Common myeloid progenitor, CD34-positive (primary cell): ENCODE measurements at regions not wholly inside any gene's neighbourhood (a gene's known extent, or its start where the extent isn't known, plus 50 kb on each side); places are given as distances from the start of the nearest gene placed in this dataset.

Experiments
- CTCF ChIA-PET: fragments of 350-600 bp; sonication (Branson Sonifier 250); formaldehyde crosslinking; loops from one replicate; lab custom pipeline; 2021; ENCODE audit warnings: antibody characterized with exemption; lab: Charles Lee
- POLR2A ChIA-PET: fragments of 350-600 bp; sonication (Branson Sonifier 250); formaldehyde crosslinking; loops from one replicate; lab custom pipeline; 2021; ENCODE audit warnings: antibody characterized with exemption; lab: Charles Lee
- DNase-seq, 3 donors: peaks; one replicate each; pipeline versions ENCODE4 v3.0.0 to v3.0.0-alpha.2; 2013
- H3K27ac ChIP-seq, 2 experiments: 1 replicate in 1 of 2; 2 replicates in 1 of 2; pipeline ENCODE4 v1.7.0; 2013; ENCODE audit warnings: inconsistent platforms in 2 of 2, low read length in 2 of 2, mild to moderate bottlenecking in 2 of 2, low read depth in 1 of 2, moderate library complexity in 1 of 2; ENCODE audit not compliant: severe bottlenecking in 2 of 2, insufficient read depth in 1 of 2, poor library complexity in 1 of 2
- H3K27me3 ChIP-seq, 5 experiments: replicated peaks in 2 of 5; 1 replicate in 3 of 5; 2 replicates in 2 of 5; pipeline versions ENCODE4 v1.6.1 to v1.7.0; 2013; ENCODE audit warnings: low read length in 4 of 5, mild to moderate bottlenecking in 2 of 5, moderate library complexity in 2 of 5, inconsistent platforms in 1 of 5; ENCODE audit not compliant: insufficient read depth in 5 of 5, control insufficient read depth in 4 of 5
- H3K36me3 ChIP-seq, 4 experiments: 1 replicate in 2 of 4; 2 replicates in 2 of 4; pipeline versions ENCODE4 v1.6.1 to v1.7.0; 2013; ENCODE audit warnings: low read length in 3 of 4, control low read depth in 1 of 4, mild to moderate bottlenecking in 1 of 4; ENCODE audit not compliant: control insufficient read depth in 4 of 4, insufficient read depth in 4 of 4
- H3K4me1 ChIP-seq, 4 experiments: 1 replicate in 3 of 4; 2 replicates in 1 of 4; pipeline versions ENCODE4 v1.6.1 to v1.7.1; 2013; ENCODE audit warnings: low read length in 3 of 4, mild to moderate bottlenecking in 3 of 4, control low read depth in 1 of 4, inconsistent platforms in 1 of 4, moderate library complexity in 1 of 4; ENCODE audit not compliant: control insufficient read depth in 4 of 4, insufficient read depth in 4 of 4; ENCODE audit errors: control extremely low read depth in 1 of 4
- H3K4me3 ChIP-seq, 7 experiments: 1 replicate in 4 of 7; 2 replicates in 3 of 7; pipeline versions ENCODE4 v1.5.1 to v1.7.0; 2013; ENCODE audit warnings: mild to moderate bottlenecking in 7 of 7, low read length in 6 of 7, moderate library complexity in 6 of 7, inconsistent platforms in 2 of 7, low read depth in 2 of 7, control low read depth in 1 of 7; ENCODE audit not compliant: insufficient read depth in 4 of 7, control insufficient read depth in 1 of 7; ENCODE audit errors: extremely low read depth in 1 of 7
- H3K9me3 ChIP-seq, 5 experiments: 1 replicate in 4 of 5; 2 replicates in 1 of 5; pipeline versions ENCODE4 v1.6.1 to v1.7.1; 2013; ENCODE audit warnings: low read length in 4 of 5, mild to moderate bottlenecking in 2 of 5, inconsistent platforms in 1 of 5, low read depth in 1 of 5, moderate library complexity in 1 of 5; ENCODE audit not compliant: control insufficient read depth in 4 of 5, insufficient read depth in 2 of 5; ENCODE audit errors: control extremely low read depth in 1 of 5
- WGBS: methylation state at CpG from one replicate; pipeline ENCODE4 v1.1.5; 2013; ENCODE audit not compliant: insufficient coverage; 5-methylcytosine and 5-hydroxymethylcytosine counted together

GRCh38 chr21:38679534-38679933, 126.2 kb upstream of the ETS2 start:
- Histone ChIP-seq H3K4me3 (no peak overlapping the region), H3K36me3 (no peaks in the 10 kb centered on the region), H3K27ac (no peak overlapping the region), H3K9me3 (no peaks in the 10 kb centered on the region), H3K27me3 (no peaks in the 10 kb centered on the region), H3K4me1 (peaks cover 0 to 3% (median 0%) of the 10 kb centered on the region in 4 experiments)
- POLR2A ChIA-PET, result no interaction called here
- 100% methylated on average over 2 of the region's 4 CpGs for WGBS
- CTCF ChIA-PET, result interaction anchor here (1.0 to 1.6 kb wide), 3 partner anchors 9 to 15 kb away, joined by 3 to 4 read pairs (median 4); no protein-coding TSS in a partner anchor
- DNase-seq, result peak in 2 of 3 donors; percentile 25 to 32

- peaks cover 0 to 3% (median 0%) of the 10 kb centered on the region in 4 experiments for H3K4me1 ChIP-seq
- no peaks in the 10 kb centered on the region for H3K36me3 ChIP-seq
- ChIA-PET POLR2A (no interaction called here), CTCF (interaction anchor here (1.0 kb wide), 1 partner anchor 11 kb away, joined by 4 read pairs; no protein-coding TSS in a partner anchor)
- no peaks in the 10 kb centered on the region for H3K27me3 ChIP-seq
- H3K27ac ChIP-seq, result no peak overlapping the region
- WGBS, result 100% methylated on average over 3 of the region's 3 CpGs
- no peaks in the 10 kb centered on the region for H3K9me3 ChIP-seq
- H3K4me3 ChIP-seq, result no peak overlapping the region
- DNase-seq, result no peak
These were observed 125.3 kb upstream of the ETS2 start for GRCh38 chr21:38680401-38680800.

- POLR2A ChIA-PET, result no interaction called here
- Histone ChIP-seq H3K9me3 (peaks cover 0 to 4% (median 0%) of the 10 kb centered on the region in 5 experiments), H3K4me1 (peaks cover 0 to 3% (median 0%) of the 10 kb centered on the region in 4 experiments), H3K36me3 (no peaks in the 10 kb centered on the region), H3K27me3 (no peaks in the 10 kb centered on the region), H3K4me3 (no peak overlapping the region), H3K27ac (no peak overlapping the region)
- WGBS, result 96% methylated on average over 4 of the region's 4 CpGs
- DNase-seq, result no peak
- CTCF ChIA-PET, result interaction anchor here (0.9 to 1.1 kb wide), 3 partner anchors 8 to 16 kb away, joined by 3 read pairs; no protein-coding TSS in a partner anchor
These were observed 122.5 kb upstream of the ETS2 start for GRCh38 chr21:38683222-38683621.

GRCh38 chr21:38688068-38688467, 117.7 kb upstream of the ETS2 start:
- Histone ChIP-seq H3K4me1 (peaks cover 0 to 17% (median 2%) of the 10 kb centered on the region in 4 experiments), H3K9me3 (peaks cover 0 to 4% (median 2%) of the 10 kb centered on the region in 5 experiments), H3K27me3 (no peaks in the 10 kb centered on the region), H3K36me3 (no peaks in the 10 kb centered on the region), H3K4me3 (no peak overlapping the region), H3K27ac (no peak overlapping the region)
- CTCF ChIA-PET, result interaction anchor here (0.7 kb wide), 1 partner anchor 12 kb away, joined by 3 read pairs; no protein-coding TSS in a partner anchor
- 100% methylated on average over 3 of the region's 5 CpGs for WGBS
- DNase-seq, result no peak
- POLR2A ChIA-PET, result interaction anchor here (0.6 kb wide), 1 partner anchor 23 kb away, joined by 7 read pairs; no protein-coding TSS in a partner anchor

- Histone ChIP-seq H3K27me3 (no peaks in the 10 kb centered on the region), H3K4me1 (peaks cover 0 to 21% (median 2%) of the 10 kb centered on the region in 4 experiments), H3K4me3 (peak overlapping the region in 1 of 7 experiments; percentile 24), H3K36me3 (no peaks in the 10 kb centered on the region), H3K27ac (peak overlapping the region in 1 of 2 experiments; percentile 65), H3K9me3 (peaks cover 0 to 4% (median 2%) of the 10 kb centered on the region in 5 experiments)
- ChIA-PET POLR2A (interaction anchor here (0.6 kb wide), 1 partner anchor 11 kb away, joined by 5 read pairs; no protein-coding TSS in a partner anchor), CTCF (interaction anchor here (0.8 to 1.2 kb wide), 7 partner anchors 8 to 116 kb away, joined by 3 to 5 read pairs (median 3); no protein-coding TSS in a partner anchor)
- DNase-seq, result peak in 2 of 3 donors; percentile 65 to 75
These were observed 114.1 kb upstream of the ETS2 start for GRCh38 chr21:38691631-38692030.

GRCh38 chr21:38696579-38696978, 109.2 kb upstream of the ETS2 start:
- H3K27ac ChIP-seq, result no peak overlapping the region
- no peaks in the 10 kb centered on the region for H3K27me3 ChIP-seq
- WGBS, result 100% methylated on average over 2 of the region's 3 CpGs
- no peaks in the 10 kb centered on the region for H3K9me3 ChIP-seq
- CTCF ChIA-PET, result interaction anchor here (2.0 kb wide), 1 partner anchor 441 kb away, joined by 6 read pairs; no protein-coding TSS in a partner anchor
- POLR2A ChIA-PET, result no interaction called here
- H3K36me3 ChIP-seq, result no peaks in the 10 kb centered on the region
- H3K4me3 ChIP-seq, result no peak overlapping the region
- DNase-seq, result no peak
- peaks cover 0 to 17% (median 2%) of the 10 kb centered on the region in 4 experiments for H3K4me1 ChIP-seq

GRCh38 chr21:38699048-38699447, 106.7 kb upstream of the ETS2 start:
- WGBS, result 96% methylated on average over 2 of the region's 2 CpGs
- no peak overlapping the region for H3K27ac ChIP-seq
- CTCF ChIA-PET, result interaction anchor here (0.9 to 1.7 kb wide), 5 partner anchors 8 to 33 kb away, joined by 3 to 5 read pairs (median 4); no protein-coding TSS in a partner anchor
- H3K27me3 ChIP-seq, result no peaks in the 10 kb centered on the region
- no peaks in the 10 kb centered on the region for H3K36me3 ChIP-seq
- H3K4me1 ChIP-seq, result no peaks in the 10 kb centered on the region
- POLR2A ChIA-PET, result no interaction called here
- no peaks in the 10 kb centered on the region for H3K9me3 ChIP-seq
- DNase-seq, result peak in 1 of 3 donors; percentile 25
- H3K4me3 ChIP-seq, result no peak overlapping the region
